ENCODE measurements at regions not wholly inside any gene's neighbourhood (a gene's known extent, or its start where the extent isn't known, plus 50 kb on each side); places are given as distances from the start of the nearest gene placed in this dataset.
"Not testable (repeated sequence)": the region's sequence is repeated elsewhere in the genome, so short reads cannot be mapped to it uniquely, and the experiment has no call there.

GRCh38 chr4:186814535-186815070 is 90.9 kb upstream of the FAT1 start:
- DNase-seq, result no peak

- no peak for DNase-seq
Observed at GRCh38 chr4:186819342-186820086, 95.9 kb upstream of the FAT1 start.

- DNase-seq, result no peak
Observed at GRCh38 chr4:186820391-186820891, 96.8 kb upstream of the FAT1 start.

- no peak for DNase-seq
Observed at GRCh38 chr4:186823989-186824388, 100.3 kb upstream of the FAT1 start.

- no peak for DNase-seq
Observed at GRCh38 chr4:186825069-186825468, 101.4 kb upstream of the FAT1 start.

GRCh38 chr4:186826006-186826405 is 102.3 kb upstream of the FAT1 start:
- DNase-seq, result no peak

GRCh38 chr4:186826846-186827533 is 103.3 kb upstream of the FAT1 start:
- DNase-seq, result no peak

- DNase-seq, result no peak
Observed at GRCh38 chr4:186827534-186827897, 103.9 kb upstream of the FAT1 start.

- no peak for DNase-seq
Observed at GRCh38 chr4:186829097-186829496, 105.4 kb upstream of the FAT1 start.

GRCh38 chr4:186829740-186830449 is 106.2 kb upstream of the FAT1 start:
- DNase-seq, result no peak

- DNase-seq, result no peak
Observed at GRCh38 chr4:186831574-186831973, 107.9 kb upstream of the FAT1 start.

GRCh38 chr4:186832906-186833305 is 109.2 kb upstream of the FAT1 start:
- DNase-seq, result no peak

GRCh38 chr4:186837463-186837862 is 113.8 kb upstream of the FAT1 start:
- DNase-seq, result not testable (repeated sequence)

- no peak for DNase-seq
Observed at GRCh38 chr4:186838295-186838694, 114.6 kb upstream of the FAT1 start.

GRCh38 chr4:186839122-186840037 is 115.7 kb upstream of the FAT1 start:
- DNase-seq, result no peak

GRCh38 chr4:186840222-186840701 is 116.6 kb upstream of the FAT1 start:
- no peak for DNase-seq

GRCh38 chr4:186840771-186841301 is 117.2 kb upstream of the FAT1 start:
- no peak for DNase-seq

- DNase-seq, result no peak
Observed at GRCh38 chr4:186844059-186844681, 120.5 kb upstream of the FAT1 start.

- DNase-seq, result no peak
Observed at GRCh38 chr4:186845137-186845842, 121.6 kb upstream of the FAT1 start.

- DNase-seq, result no peak
Observed at GRCh38 chr4:186846426-186846825, 122.8 kb upstream of the FAT1 start.
